ENCODE measurements at regions not wholly inside any gene's neighbourhood (a gene's known extent, or its start where the extent isn't known, plus 50 kb on each side); places are given as distances from the start of the nearest gene placed in this dataset.
"Not testable (repeated sequence)": the region's sequence is repeated elsewhere in the genome, so short reads cannot be mapped to it uniquely, and the experiment has no call there.

- in situ Hi-C loops (cut with HindIII; ENCODE audit: low pct_unique_long_range_greater_than_20kb, low sequenced_read_pairs): no loop called here
- DNase-seq (ENCODE audit: low read depth, low spot score): no peak
Observed at GRCh38 chr12:128076188-128076587, 190.8 kb upstream of the TMEM132C start.

- in situ Hi-C loops (cut with HindIII; ENCODE audit: low pct_unique_long_range_greater_than_20kb, low sequenced_read_pairs): no loop called here
- DNase-seq (ENCODE audit: low read depth, low spot score): no peak
Observed at GRCh38 chr12:128077211-128077916, 189.6 kb upstream of the TMEM132C start.

DNA sequence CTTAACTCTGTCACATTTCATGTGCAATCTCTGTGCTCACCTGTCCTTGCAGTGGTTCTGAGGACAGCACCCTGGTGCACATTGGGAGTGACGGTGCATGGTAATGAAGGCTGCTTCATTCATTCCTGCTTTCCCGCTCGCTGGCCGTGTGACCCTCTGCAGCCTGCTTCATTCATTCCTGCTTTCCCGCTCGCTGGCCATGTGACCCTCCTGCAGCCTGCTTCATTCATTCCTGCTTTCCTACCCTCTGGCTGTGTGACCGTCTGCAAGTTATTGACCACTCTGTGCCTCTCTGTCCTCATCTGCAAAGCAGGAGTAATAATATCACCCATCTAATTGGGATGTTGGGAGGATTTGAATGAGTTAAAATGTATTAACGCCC lies 189.1 kb upstream of the TMEM132C start:
- DNase-seq (ENCODE audit: low read depth, low spot score): no peak
- in situ Hi-C loops (cut with HindIII; ENCODE audit: low pct_unique_long_range_greater_than_20kb, low sequenced_read_pairs): no loop called here

DNA sequence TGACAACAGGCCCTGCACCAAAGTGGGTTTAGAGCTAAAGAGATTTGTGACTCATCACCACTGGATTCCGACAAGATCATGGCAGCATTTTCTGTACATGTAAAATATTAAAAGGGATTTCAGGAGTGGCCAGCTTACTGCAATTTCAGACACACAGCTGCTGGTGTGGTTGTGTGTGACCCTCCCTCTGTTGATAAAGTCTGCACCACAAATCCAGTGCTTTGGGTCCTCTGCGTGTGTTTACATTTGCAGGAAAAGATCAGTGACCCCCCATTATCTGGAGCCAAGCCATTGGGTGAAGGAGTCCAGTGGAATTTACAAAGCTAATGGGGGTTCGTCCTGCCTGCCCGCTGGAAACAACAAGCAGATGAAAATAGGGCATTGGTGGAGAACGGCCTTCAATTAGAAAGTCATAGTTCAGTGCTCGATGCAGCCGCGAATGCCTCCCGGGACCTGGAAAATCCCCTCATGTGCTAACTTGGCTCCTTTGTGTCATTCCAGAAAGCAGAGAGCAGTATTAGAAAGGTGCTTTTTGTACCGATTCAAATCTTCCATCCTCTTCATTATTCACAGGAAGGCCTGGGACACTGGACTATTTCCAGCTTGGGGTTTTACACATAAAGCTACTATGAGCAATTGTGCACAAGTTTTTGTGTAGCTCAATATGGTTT lies 188.5 kb upstream of the TMEM132C start:
- no peak for DNase-seq (ENCODE audit: low read depth, low spot score)

GRCh38 chr12:128079446-128079845 lies 187.5 kb upstream of the TMEM132C start:
- in situ Hi-C loops (cut with HindIII; ENCODE audit: low pct_unique_long_range_greater_than_20kb, low sequenced_read_pairs): no loop called here
- no peak for DNase-seq (ENCODE audit: low read depth, low spot score)

More for the DNA sequence above, 188.5 kb upstream of the TMEM132C start:
- in situ Hi-C loops (cut with HindIII; ENCODE audit: low pct_unique_long_range_greater_than_20kb, low sequenced_read_pairs): no loop called here

GRCh38 chr12:128083132-128083729 lies 183.7 kb upstream of the TMEM132C start:
- in situ Hi-C loops (cut with HindIII; ENCODE audit: low pct_unique_long_range_greater_than_20kb, low sequenced_read_pairs): no loop called here
- DNase-seq (ENCODE audit: low read depth, low spot score): no peak

DNA sequence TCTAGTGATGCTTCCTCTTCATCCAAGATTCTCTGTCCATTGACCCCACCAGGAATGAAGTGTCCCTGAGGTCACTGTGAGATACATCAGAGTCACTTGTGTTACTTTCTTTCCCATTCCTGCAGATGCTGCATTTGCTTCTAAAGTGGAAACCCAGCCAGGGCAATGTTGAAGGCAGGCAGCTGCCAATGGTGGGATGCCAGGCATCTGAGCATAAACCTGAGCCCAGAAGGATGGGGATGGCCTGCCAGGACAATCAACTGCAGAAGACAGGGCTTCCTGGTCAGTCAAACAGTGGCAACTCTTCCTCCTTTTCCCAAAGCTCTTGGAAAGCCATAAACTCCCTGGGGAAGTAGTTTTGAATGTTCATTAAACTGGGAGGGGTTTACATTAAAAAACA lies 178.0 kb upstream of the TMEM132C start:
- in situ Hi-C loops (cut with HindIII; ENCODE audit: low pct_unique_long_range_greater_than_20kb, low sequenced_read_pairs): no loop called here
- no peak for DNase-seq (ENCODE audit: low read depth, low spot score)

DNA sequence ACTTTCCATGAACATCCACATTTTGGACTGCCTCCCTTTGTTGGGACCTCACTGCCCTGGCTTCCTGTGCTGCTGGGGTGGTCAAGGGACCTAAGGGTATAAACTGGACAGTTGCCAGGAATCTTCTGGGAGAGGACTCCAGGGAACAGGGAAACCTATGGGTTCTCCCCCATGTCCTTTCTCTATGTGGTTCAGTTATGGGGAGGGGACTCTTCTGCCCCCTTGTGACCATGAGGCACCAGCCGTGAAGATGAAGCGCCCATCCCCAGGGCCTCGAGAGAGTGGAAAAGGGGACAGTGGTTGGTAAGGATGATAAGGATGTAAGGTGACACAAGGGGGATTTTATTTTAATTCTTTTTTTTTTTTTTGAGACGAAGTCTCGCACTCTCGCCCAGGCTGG lies 177.0 kb upstream of the TMEM132C start:
- in situ Hi-C loops (cut with HindIII; ENCODE audit: low pct_unique_long_range_greater_than_20kb, low sequenced_read_pairs): no loop called here
- no peak for DNase-seq (ENCODE audit: low read depth, low spot score)

- in situ Hi-C loops (cut with HindIII; ENCODE audit: low pct_unique_long_range_greater_than_20kb, low sequenced_read_pairs): no loop called here
- DNase-seq (ENCODE audit: low read depth, low spot score): no peak
Observed at GRCh38 chr12:128091101-128091720, 175.8 kb upstream of the TMEM132C start.

GRCh38 chr12:128091951-128092382 lies 175.0 kb upstream of the TMEM132C start:
- in situ Hi-C loops (cut with HindIII; ENCODE audit: low pct_unique_long_range_greater_than_20kb, low sequenced_read_pairs): no loop called here
- DNase-seq (ENCODE audit: low read depth, low spot score): no peak

- DNase-seq (ENCODE audit: low read depth, low spot score): no peak
- in situ Hi-C loops (cut with HindIII; ENCODE audit: low pct_unique_long_range_greater_than_20kb, low sequenced_read_pairs): no loop called here
Observed at GRCh38 chr12:128098730-128099129, 168.2 kb upstream of the TMEM132C start.

DNA sequence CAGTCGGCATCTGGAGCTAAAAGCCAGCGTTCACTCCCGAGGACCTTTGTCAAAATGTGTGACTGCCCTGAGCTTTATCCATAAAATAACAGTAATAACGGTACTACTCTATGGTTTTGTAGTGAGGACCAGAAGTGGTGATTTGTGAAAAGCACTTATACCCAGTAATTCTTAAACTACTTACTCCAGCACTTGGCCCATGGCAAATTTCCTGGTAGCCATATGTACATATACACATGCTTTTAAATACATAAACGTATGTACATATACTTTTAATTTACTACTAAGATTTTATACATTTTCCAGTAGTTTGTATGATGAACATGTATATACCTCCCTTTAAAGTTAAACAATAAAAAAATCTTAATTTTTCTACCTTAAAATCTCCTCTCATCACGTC lies 163.8 kb upstream of the TMEM132C start:
- in situ Hi-C loops (cut with HindIII; ENCODE audit: low pct_unique_long_range_greater_than_20kb, low sequenced_read_pairs): no loop called here
- DNase-seq (ENCODE audit: low read depth, low spot score): no peak

DNA sequence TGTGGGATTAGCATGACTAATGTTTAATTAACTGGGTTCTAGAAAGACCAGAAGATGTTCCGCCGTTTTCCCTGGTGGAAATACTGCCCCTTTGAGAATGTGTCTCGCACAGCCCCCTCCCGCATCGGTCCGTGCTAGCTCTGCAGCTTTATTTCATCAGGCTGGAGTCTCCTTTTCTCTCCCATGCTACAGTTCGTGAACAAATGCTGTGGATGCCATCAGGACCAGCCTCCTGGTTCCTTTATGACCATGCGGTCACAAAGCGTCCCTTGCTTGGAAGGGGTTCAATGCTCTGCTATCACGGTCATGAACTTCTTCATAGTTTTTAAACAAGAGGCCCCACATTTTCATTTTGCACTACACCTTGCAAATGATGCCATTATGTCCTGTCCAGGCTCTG lies 157.7 kb upstream of the TMEM132C start:
- in situ Hi-C loops (cut with HindIII; ENCODE audit: low pct_unique_long_range_greater_than_20kb, low sequenced_read_pairs): no loop called here

DNA sequence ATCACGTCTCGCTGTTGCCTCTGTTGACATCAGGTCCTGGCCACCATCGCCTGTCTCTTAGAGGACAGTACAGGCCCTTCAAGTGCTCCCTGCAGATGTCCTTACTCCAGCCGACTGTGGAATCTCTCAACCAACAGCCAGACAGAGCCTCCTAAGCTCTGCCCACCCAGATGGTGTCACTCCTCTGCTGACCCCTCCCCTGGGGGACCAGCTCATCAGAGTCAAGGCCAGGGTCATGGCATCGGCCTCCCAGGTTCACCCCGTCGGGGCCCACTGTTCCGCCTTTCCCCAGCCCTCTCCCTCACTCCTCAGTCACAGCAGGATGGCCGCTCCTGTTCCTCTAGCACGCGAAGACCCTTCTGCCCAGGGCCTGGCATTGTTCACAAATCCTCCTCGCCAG lies 157.3 kb upstream of the TMEM132C start:
- in situ Hi-C loops (cut with HindIII; ENCODE audit: low pct_unique_long_range_greater_than_20kb, low sequenced_read_pairs): no loop called here

More for the DNA sequence above, 157.7 kb upstream of the TMEM132C start:
- no peak for DNase-seq (ENCODE audit: low read depth, low spot score)

DNA sequence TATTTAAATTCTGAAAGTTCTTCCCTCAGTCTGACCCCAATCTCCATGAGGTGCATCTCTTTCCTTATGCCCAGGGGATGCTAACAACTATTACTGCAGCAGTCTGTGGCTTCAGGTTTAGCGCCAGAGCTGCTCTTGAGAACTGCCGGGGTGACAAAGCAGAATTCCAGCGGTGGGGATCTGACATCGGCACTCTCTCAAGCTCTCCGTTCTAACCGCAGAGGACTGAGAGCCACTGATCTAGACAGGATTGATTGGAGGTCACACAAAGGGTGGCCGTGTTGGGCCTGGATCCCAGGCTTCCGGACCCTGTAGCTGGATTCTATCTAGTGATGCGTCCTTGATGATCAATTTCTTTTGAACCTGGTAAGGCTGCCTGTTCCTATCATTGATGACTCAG lies 155.6 kb upstream of the TMEM132C start:
- no peak for DNase-seq (ENCODE audit: low read depth, low spot score)
- in situ Hi-C loops (cut with HindIII; ENCODE audit: low pct_unique_long_range_greater_than_20kb, low sequenced_read_pairs): no loop called here

More for the DNA sequence above, 157.3 kb upstream of the TMEM132C start:
- no peak for DNase-seq (ENCODE audit: low read depth, low spot score)

DNA sequence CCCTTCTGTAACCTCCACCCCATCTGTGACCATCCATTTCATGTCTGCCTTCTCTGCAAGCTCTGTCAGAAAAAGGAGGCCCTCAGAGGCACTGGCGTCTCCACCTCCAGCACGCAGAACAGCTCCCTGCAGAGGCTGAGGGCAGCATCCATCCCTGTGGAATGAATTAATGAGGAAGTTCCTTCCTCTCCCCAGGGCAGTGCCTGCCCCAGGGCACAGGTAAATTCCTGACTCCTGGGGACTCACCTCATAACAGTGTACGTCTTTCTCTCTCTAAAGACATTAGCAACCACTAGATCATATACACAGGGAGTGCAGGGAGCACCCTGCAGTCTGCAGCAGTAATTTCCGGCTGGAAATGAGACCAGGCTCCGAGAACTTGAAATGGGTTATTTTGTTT lies 155.0 kb upstream of the TMEM132C start:
- DNase-seq (ENCODE audit: low read depth, low spot score): no peak
- in situ Hi-C loops (cut with HindIII; ENCODE audit: low pct_unique_long_range_greater_than_20kb, low sequenced_read_pairs): no loop called here

GRCh38 chr12:128113250-128113649 lies 153.7 kb upstream of the TMEM132C start:
- in situ Hi-C loops (cut with HindIII; ENCODE audit: low pct_unique_long_range_greater_than_20kb, low sequenced_read_pairs); DNase-seq (ENCODE audit: low read depth, low spot score): not testable (repeated sequence)

DNA sequence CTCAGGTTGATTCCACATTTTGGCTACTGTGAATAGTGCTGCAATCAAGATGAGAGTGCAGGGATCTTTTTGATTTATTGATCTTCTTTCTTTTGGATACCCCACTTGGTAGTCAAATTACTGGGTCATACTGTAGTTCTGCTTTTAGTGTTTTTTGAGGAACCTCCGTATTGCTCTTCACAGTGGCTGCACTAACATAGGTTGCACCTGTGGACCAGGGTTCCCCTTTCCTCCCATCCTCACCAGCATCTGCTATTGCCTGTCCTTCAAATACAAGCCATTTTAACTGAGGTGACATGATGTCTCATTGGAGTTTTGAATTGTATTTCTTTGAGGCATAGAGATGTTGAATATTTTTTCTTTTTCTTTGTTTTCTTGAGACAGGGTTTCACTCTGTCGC lies 152.5 kb upstream of the TMEM132C start:
- in situ Hi-C loops (cut with HindIII; ENCODE audit: low pct_unique_long_range_greater_than_20kb, low sequenced_read_pairs): no loop called here
- no peak for DNase-seq (ENCODE audit: low read depth, low spot score)

Measured in SK-MEL-5 (cell line).